ENCODE measurements at regions not wholly inside any gene's neighbourhood (a gene's known extent, or its start where the extent isn't known, plus 50 kb on each side); places are given as distances from the start of the nearest gene placed in this dataset.

DNA sequence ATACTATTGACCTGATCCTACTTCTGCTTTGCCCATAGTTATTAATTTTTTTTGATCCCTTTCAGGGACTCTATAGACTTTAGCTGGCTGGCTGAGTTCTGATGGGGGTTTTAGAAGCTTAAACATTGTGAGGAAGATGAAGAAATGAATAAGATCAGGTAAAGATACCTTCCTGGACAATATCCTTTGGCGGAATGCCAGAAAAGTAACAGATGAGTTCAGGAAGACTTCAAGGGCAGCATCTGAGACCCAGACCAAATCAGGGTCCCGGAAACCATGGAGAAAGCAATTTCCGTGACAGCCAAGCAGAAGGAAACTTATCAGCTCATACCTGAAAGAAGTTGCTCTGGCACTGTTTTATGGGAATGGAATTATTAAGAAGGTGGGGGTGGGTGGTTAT lies 100.4 kb downstream of the XCL2 start:
- Histone ChIP-seq H4K20me1 (ENCODE audit: insufficient read depth, low read length) (no peaks in the 10 kb centered on the region), H4K8ac (ENCODE audit: low read depth in 2 of 2, low read length in 2 of 2) (no peak overlapping the region), H2BK15ac (ENCODE audit: low read depth, low read length) (no peak overlapping the region), H3K9me3 (ENCODE audit: control insufficient read depth, insufficient read depth, low read length) (no peaks in the 10 kb centered on the region), H3K4me1 (ENCODE audit: control insufficient read depth, insufficient read depth, low read length) (no peaks in the 10 kb centered on the region), H3K79me1 (ENCODE audit: low read depth in 1 of 2, low read length in 2 of 2) (no peaks in the 10 kb centered on the region), H2BK120ac (ENCODE audit: low read depth, low read length) (no peak overlapping the region), H3K27me3 (ENCODE audit: control insufficient read depth, insufficient read depth, low read length) (peaks cover 2% of the 10 kb centered on the region; the same call in 1 of the 2 replicates), H3K4me3 (ENCODE audit: insufficient read depth, low read depth, low read length) (no peak overlapping the region), H2BK20ac (ENCODE audit: low read depth, low read length) (no peak overlapping the region), H3K4me2 (ENCODE audit: low read depth, low read length) (no peak overlapping the region), H3K14ac (replicated peaks; ENCODE audit: low read depth, low read length) (no peak overlapping the region), H3K27ac (ENCODE audit: insufficient read depth, low read length) (no peak overlapping the region), H3K18ac (ENCODE audit: low read depth, low read length) (no peak overlapping the region), H4K91ac (ENCODE audit: insufficient read depth, low read depth, low read length) (no peak overlapping the region), H3K23ac (ENCODE audit: low read depth, low read length) (no peak overlapping the region), H3K36me3 (ENCODE audit: control insufficient read depth, insufficient read depth, low read length) (no peaks in the 10 kb centered on the region), H4K5ac (ENCODE audit: low read depth, low read length) (no peak overlapping the region), H3K4ac (ENCODE audit: low read depth, low read length) (no peak overlapping the region), H3K56ac (ENCODE audit: extremely low read depth, insufficient read depth, low read length) (no peak overlapping the region), H3K9ac (ENCODE audit: low read depth, low read length) (no peak overlapping the region), H2AK5ac (ENCODE audit: low read depth, low read length) (no peak overlapping the region), H3K9me1 (ENCODE audit: insufficient read depth, low read length) (no peaks in the 10 kb centered on the region), H2AFZ (replicated peaks; ENCODE audit: low read length, poor library complexity) (no peak overlapping the region), H2BK5ac (ENCODE audit: low read depth, low read length, poor library complexity, severe bottlenecking) (no peak overlapping the region), H2AK9ac (replicated peaks; ENCODE audit: low read depth, low read length, poor library complexity) (no peak overlapping the region)
- intact Hi-C loops (cut with micrococcal nuclease): no loop called here
- ChIA-PET CTCF (interaction anchor here (0.8 to 2.1 kb wide), 2 partner anchors 63 to 100 kb away, joined by 3 to 6 read pairs; no protein-coding TSS in a partner anchor), POLR2A (ENCODE audit: unreplicated experiment) (no interaction called here)
- WGBS, 2 experiments (ENCODE audit: extremely low coverage in 2 of 2, insufficient read length in 1 of 2): 70% methylated on average over 2 of the region's 3 CpGs; no CpG with 5 or more reads in 1 of the 2 experiments
- dilution Hi-C loops (cut with HindIII; ENCODE audit: low sequenced_read_pairs, unreplicated experiment): no loop called here
- no peak for ATAC-seq (ENCODE audit: low read depth)
- BruUV-seq (replicated peaks): no TSS peak
- no peak for DNase-seq
- TF ChIP-seq BHLHE40 (IDR thresholded peaks at IDR 0.05; ENCODE audit: low read depth, low read length): no peak
- no peak for TF ChIP-seq SMC3 (IDR thresholded peaks at IDR 0.05; ENCODE audit: low read depth, low read length)
- TF ChIP-seq RCOR1 (IDR thresholded peaks at IDR 0.05; ENCODE audit: insufficient replicate concordance, low read length): no peak
- no peak for TF ChIP-seq MXI1 (IDR thresholded peaks at IDR 0.05; ENCODE audit: borderline replicate concordance, low read depth, low read length)
- no peak for TF ChIP-seq MAZ (IDR thresholded peaks at IDR 0.05; ENCODE audit: borderline replicate concordance, low read depth, low read length)
- TF ChIP-seq, protein P1, sequence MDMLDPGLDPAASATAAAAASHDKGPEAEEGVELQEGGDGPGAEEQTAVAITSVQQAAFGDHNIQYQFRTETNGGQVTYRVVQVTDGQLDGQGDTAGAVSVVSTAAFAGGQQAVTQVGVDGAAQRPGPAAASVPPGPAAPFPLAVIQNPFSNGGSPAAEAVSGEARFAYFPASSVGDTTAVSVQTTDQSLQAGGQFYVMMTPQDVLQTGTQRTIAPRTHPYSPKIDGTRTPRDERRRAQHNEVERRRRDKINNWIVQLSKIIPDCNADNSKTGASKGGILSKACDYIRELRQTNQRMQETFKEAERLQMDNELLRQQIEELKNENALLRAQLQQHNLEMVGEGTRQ (IDR thresholded peaks at IDR 0.05; ENCODE audit: low read depth, low read length): no peak
- no peak for TF ChIP-seq POLR2A (IDR thresholded peaks at IDR 0.05; ENCODE audit: low read depth, low read length)
- no peak for TF ChIP-seq RAD21 (IDR thresholded peaks at IDR 0.05; ENCODE audit: low read length)
- TF ChIP-seq RFX5 (IDR thresholded peaks at IDR 0.05; ENCODE audit: low read depth, low read length): no peak
- in situ Hi-C loops (cut with MboI; ENCODE audit: low sequenced_read_pairs): loop anchor here (5.0 kb wide), 1 partner anchor 129 kb away; no protein-coding TSS in a partner anchor
